HG03159 (cell line): ENCODE measurements at regions not wholly inside any gene's neighbourhood (a gene's known extent, or its start where the extent isn't known, plus 50 kb on each side); places are given as distances from the start of the nearest gene placed in this dataset.
A peak's percentile ranks its signal among the peaks of the same experiment; 100 is the strongest.

Source experiments
- ATAC-seq: cut with Tn5 transposase; IDR thresholded peaks from one replicate; pipeline ENCODE4 v1.9.1; 2021; ENCODE audit warnings: mild to moderate bottlenecking, moderate library complexity; ENCODE audit not compliant: unreplicated experiment

GRCh38 chr4:110675426-110675825 lies 52.5 kb upstream of the PITX2 start:
- no peak for ATAC-seq

GRCh38 chr4:110676241-110676640 lies 53.4 kb upstream of the PITX2 start:
- ATAC-seq = no peak

- no peak for ATAC-seq
These were observed 55.8 kb upstream of the PITX2 start for GRCh38 chr4:110678517-110679227.

GRCh38 chr4:110680265-110680664 lies 57.4 kb upstream of the PITX2 start:
- no peak for ATAC-seq

- ATAC-seq = no peak
These were observed 58.5 kb upstream of the PITX2 start for GRCh38 chr4:110681381-110681780.

- no peak for ATAC-seq
These were observed 59.4 kb upstream of the PITX2 start for GRCh38 chr4:110682311-110682710.

GRCh38 chr4:110683601-110684000 lies 60.7 kb upstream of the PITX2 start:
- no peak for ATAC-seq

GRCh38 chr4:110702326-110702725 lies 79.4 kb upstream of the PITX2 start:
- no peak for ATAC-seq

- ATAC-seq = peak; percentile 89
These were observed 82.0 kb upstream of the PITX2 start for GRCh38 chr4:110704748-110705439.

GRCh38 chr4:110705440-110705782 lies 82.5 kb upstream of the PITX2 start:
- ATAC-seq = peak; percentile 31

GRCh38 chr4:110710070-110710469 lies 87.2 kb upstream of the PITX2 start:
- no peak for ATAC-seq

GRCh38 chr4:110712486-110712885 lies 89.6 kb upstream of the PITX2 start:
- ATAC-seq = no peak

- no peak for ATAC-seq
These were observed 107.4 kb upstream of the PITX2 start for GRCh38 chr4:110730318-110730717.

GRCh38 chr4:110733901-110734300 lies 111.0 kb upstream of the PITX2 start:
- ATAC-seq = no peak

GRCh38 chr4:110735686-110736085 lies 112.8 kb upstream of the PITX2 start:
- no peak for ATAC-seq

- ATAC-seq = no peak
These were observed 115.1 kb upstream of the PITX2 start for GRCh38 chr4:110737931-110738330.

- ATAC-seq = no peak
These were observed 119.3 kb upstream of the PITX2 start for GRCh38 chr4:110742143-110742542.

GRCh38 chr4:110748071-110748470 lies 125.2 kb upstream of the PITX2 start:
- no peak for ATAC-seq

- no peak for ATAC-seq
These were observed 128.3 kb upstream of the PITX2 start for GRCh38 chr4:110751183-110751582.

- ATAC-seq = no peak
These were observed 129.1 kb upstream of the PITX2 start for GRCh38 chr4:110751986-110752385.

- no peak for ATAC-seq
These were observed 130.6 kb upstream of the PITX2 start for GRCh38 chr4:110753466-110753865.

GRCh38 chr4:110754716-110755115 lies 131.8 kb upstream of the PITX2 start:
- no peak for ATAC-seq

- no peak for ATAC-seq
These were observed 146.7 kb upstream of the PITX2 start for GRCh38 chr4:110769578-110769977.
